ENCODE measurements at regions not wholly inside any gene's neighbourhood (a gene's known extent, or its start where the extent isn't known, plus 50 kb on each side); places are given as distances from the start of the nearest gene placed in this dataset.

DNA sequence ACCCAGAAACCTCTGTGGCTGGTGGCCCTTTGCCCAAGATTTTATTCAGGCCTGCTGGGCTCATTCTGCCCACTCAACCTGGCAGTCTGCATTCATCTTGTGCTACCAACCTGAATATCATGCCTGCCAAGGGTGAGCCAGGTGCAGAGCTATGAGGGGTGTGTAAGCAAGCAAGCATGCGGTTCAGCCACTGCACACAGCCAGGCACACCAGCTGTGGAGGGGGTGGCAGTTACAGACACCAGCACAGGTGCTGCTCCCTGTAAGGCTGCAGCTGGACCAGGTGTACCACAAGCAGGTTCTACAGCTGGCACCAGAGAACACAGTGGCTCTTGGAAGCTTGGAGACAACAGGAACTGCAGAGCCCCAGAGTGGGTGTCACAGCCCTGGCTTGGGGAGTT lies 633.2 kb downstream of the FBXO15 start:
- DNase-seq: no peak

GRCh38 chr18:73511771-73512503 lies 635.7 kb downstream of the FBXO15 start:
- no peak for DNase-seq

- DNase-seq: no peak
Observed at GRCh38 chr18:73509460-73509859, 638.2 kb downstream of the FBXO15 start.

DNA sequence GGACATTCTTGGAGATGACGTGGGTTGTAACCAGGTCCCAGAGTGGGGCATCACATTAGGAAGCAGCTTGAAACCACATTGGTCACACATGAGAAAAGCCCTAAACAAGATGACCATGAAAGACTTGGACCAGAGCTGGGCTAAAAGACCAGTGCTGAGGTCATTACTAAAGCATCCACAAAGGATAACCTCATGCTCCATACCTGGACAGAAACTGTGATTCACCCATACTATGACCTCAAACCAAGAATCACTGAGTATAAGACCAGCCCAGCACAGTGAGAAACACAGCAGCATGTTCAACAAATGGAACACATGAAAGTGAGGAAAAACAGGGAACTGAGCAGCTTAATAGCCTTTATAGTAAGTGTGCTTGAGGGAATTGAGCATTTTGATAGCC lies 635.5 kb upstream of the NETO1 start:
- no peak for DNase-seq

DNA sequence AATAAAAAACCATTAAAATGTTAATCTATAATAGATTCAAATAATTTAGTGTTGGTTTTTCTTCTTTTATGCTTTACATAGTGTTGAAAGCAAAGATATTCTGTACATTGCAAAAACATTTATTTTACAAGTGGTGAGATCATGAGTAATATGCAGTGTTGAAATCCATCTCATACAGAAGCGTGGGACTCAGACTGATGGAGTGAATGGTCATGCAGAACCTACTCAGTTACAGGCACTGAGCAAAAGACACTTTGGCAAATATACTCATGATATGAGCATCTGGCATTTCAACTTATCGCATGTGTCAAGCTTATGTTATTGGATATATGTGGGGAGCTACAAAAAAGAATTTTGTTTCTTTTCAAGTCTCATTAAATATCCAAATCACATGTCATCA lies 620.2 kb upstream of the NETO1 start:
- DNase-seq: no peak

DNA sequence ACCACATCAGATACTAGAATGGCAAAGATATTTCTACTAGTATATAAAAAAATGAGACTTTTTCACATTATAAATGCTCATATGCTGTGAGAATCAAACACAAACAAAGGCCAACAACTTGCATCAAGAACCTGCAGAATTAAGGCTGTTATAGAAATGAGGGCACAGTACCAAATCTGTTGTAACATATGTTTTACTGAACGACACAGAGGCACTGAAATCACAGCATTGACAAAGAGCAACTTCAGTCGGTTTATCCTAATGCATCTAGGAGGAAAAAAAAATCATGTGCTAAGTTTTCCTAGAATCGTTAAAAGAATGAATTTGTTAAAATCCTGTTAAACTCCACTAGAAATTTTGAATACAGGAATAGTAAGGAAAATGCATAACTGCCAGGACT lies 617.4 kb upstream of the NETO1 start:
- DNase-seq: no peak

DNA sequence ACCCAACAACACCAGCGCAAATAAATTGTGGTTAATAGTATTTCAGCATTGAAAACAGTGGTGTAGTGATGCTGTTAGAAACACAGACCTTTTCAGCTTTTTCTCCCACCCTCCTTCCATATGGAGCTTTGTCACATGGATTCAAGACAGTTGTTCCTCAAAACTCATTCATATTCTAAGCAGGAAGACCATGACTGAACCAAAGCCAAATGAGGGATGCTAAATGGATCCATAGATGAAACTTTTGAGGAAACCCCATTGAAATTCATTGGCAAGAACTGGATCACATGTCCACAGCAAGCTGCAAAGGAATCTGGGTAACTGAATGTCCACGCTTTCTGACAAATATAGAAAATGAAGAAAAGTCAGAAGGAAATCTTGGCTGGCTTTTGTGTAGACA lies 615.1 kb upstream of the NETO1 start:
- no peak for DNase-seq

DNA sequence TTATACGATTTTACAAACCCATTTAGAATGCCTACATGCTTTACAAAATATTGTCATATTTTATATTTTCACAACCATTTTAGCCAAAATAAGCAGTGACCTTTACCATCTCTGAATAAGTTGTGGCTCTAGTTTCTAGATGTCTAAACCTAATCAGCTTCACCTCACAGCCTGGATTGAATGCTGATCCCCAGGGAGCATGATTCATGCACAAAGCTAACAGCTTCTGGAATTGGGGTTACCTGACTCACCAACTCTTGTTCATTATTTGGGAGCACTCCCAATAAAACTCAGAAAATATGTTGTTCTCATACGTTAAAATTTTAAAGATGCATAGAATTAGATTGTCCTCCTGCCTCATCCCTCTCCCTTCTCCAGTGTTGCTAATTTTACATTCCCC lies 611.7 kb upstream of the NETO1 start:
- DNase-seq: no peak

DNA sequence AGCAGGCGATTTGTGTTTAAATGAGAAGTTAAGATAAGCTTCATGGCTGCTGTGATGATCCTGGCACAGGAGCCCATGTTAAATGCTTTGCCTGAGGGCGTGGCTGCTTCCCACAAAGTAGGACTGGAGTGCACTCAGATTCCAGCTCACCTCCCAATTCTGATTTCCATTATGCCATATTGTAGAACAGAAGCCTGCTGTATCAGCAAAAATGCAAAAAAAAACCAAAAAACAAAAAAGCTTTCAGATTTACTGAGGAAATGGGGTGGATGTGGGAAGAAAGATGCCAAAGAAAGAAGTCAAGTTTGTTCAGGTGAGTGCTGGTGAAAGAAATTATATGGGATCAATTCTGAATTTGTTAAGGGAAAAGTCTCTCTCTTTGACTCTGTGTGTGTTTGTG lies 610.4 kb upstream of the NETO1 start:
- DNase-seq: no peak

DNA sequence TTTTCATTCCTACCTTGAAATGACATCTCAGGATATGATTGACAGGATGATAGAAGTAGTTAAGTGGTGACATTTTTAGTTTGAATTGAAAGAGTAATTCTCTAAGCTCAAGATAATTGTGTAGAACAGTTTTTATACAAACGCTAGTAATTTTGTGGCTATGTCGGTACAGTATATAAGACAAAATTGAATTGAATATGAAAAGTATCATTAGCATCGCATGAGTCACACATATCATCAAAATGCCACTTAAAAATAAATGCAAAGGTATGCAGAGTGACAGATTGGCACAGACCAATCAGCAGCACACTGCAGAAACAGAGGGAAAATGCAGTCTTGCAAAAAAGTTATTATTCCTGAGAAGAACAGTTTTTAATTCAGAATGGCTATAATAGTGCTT lies 608.2 kb upstream of the NETO1 start:
- no peak for DNase-seq

DNA sequence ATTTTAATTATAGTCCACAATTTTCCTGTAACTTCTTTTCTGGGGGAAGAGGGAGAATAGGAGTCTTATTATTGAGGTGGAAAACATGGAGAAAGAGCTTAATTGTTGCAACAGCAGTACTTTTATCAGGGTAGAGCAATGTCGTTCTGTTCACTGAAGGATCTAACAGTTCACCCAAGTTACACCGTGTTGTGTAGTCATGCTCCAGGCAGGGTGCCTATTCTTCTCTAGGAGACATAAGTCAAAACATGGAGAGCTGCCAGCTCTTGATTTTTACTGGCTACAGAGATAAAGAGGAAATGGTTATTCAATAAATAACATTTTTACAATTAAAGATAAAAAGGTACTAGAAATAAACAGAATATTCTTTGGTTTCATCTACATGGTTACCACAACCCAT lies 594.3 kb upstream of the NETO1 start:
- no peak for DNase-seq

DNA sequence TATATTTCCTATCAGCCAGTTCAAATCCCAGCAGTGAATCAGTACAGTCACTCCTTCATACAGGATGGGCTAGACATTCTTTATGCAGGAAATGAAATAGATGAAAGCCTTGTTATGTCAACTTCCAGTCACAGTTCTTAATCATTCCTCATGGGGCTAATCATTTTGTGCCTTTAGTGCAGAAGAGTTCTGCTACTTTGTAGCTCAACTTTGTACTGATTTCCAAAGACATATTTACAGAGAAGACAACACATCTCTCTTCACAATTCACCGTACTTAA lies 593.9 kb upstream of the NETO1 start:
- DNase-seq: no peak

- DNase-seq: no peak
Observed at GRCh38 chr18:73461038-73461779, 593.4 kb upstream of the NETO1 start.

- DNase-seq: no peak
Observed at GRCh38 chr18:73458186-73458964, 590.6 kb upstream of the NETO1 start.

GRCh38 chr18:73456643-73457042 lies 588.9 kb upstream of the NETO1 start:
- no peak for DNase-seq

GRCh38 chr18:73452866-73453265 lies 585.1 kb upstream of the NETO1 start:
- no peak for DNase-seq

- DNase-seq: no peak
Observed at GRCh38 chr18:73446502-73446901, 578.7 kb upstream of the NETO1 start.

GRCh38 chr18:73431620-73432019 lies 563.8 kb upstream of the NETO1 start:
- DNase-seq: no peak

DNA sequence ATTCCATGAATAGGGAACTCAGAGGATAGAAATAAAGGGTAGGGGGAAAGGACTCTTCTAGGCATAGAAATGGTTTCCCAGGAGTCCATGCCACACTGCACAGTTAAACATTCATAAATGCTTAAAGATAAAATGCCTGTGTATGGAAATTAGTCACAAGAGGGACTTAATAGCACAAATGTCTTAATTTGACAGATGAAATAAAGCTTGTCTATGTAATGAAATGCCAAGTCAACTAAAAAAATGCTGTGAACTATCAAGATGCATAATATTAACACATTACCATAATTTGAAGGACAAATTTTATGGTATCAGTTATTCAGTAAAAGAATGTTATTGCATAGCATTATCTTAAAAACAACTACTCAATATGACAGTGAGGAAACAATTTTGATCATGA lies 553.2 kb upstream of the NETO1 start:
- DNase-seq: no peak

- no peak for DNase-seq
Observed at GRCh38 chr18:73419531-73419930, 551.7 kb upstream of the NETO1 start.

DNA sequence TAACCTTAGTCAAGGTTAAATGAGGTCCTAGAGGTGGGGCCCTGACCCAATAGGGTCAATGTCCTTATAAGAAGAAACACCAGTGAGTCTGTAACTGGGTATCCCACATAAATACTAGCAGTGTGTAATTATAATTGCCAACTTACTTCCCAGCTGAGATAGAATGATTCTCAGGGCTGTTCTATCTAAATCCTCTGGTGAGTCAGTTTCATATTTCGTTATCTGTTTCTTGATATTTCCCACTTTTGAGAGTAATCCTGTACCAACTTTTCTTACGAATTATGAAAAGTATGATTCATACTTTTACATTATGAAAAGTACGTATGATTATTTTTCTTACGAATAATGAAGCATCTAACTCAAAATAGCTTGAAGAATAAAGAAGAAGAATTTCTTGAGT lies 546.8 kb upstream of the NETO1 start:
- DNase-seq: no peak

DNA sequence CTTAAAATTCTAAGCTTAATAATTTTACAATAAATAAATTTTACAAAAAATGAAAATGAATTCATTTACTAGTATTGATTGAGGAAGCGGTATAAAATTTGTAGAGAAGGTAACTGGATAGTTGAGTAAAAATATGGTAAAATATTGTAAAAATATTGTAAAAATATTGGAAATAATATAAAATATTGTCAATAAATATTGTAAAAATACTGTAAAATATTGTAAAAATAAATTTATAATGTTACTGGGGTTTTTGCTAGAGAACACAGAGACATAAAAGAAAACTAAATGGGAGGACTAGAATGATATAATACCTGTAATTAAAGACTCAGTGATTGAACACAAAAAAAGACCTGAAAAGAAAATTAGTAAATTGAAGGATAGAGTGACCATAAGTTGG lies 546.3 kb upstream of the NETO1 start:
- DNase-seq: no peak

- no peak for DNase-seq
Observed at GRCh38 chr18:73409242-73409641, 541.5 kb upstream of the NETO1 start.

DNA sequence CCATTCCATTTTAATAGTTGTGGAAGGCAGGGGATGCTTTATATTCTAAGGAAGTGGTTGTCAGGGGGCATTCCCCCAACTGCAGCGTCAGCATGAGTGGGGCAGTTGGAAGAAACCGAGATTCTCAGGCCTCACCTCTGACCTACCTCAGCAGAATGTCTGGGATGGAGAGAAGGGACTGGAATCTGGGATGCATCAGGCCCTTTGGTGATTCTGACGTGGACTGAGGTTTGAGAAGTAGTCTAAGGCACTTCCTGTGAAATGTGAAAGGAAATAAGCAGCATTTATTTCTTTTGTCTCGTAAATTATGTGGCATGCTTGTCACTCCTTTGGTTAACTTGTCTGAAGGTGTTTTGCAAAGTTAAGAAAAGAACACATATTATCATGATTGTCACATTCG lies 540.7 kb upstream of the NETO1 start:
- no peak for DNase-seq
